Kidney capillary endothelial cell (primary cell): ENCODE measurements at regions not wholly inside any gene's neighbourhood (a gene's known extent, or its start where the extent isn't known, plus 50 kb on each side); places are given as distances from the start of the nearest gene placed in this dataset.
A peak's percentile ranks its signal among the peaks of the same experiment; 100 is the strongest.

Source experiments
- DNase-seq: peaks from one replicate; pipeline ENCODE4 v3.0.0-alpha.2; 2018; ENCODE audit warnings: low spot score

GRCh38 chr13:93140912-93141311 lies 85.7 kb upstream of the GPC6 start:
- DNase-seq, result no peak

GRCh38 chr13:93144031-93144430 lies 82.6 kb upstream of the GPC6 start:
- no peak for DNase-seq

GRCh38 chr13:93145199-93145598 lies 81.4 kb upstream of the GPC6 start:
- DNase-seq, result no peak

GRCh38 chr13:93146584-93147297 lies 79.9 kb upstream of the GPC6 start:
- no peak for DNase-seq

- no peak for DNase-seq
These were observed 79.3 kb upstream of the GPC6 start for GRCh38 chr13:93147298-93147645.

- no peak for DNase-seq
These were observed 78.7 kb upstream of the GPC6 start for GRCh38 chr13:93147946-93148345.

GRCh38 chr13:93151277-93151676 lies 75.3 kb upstream of the GPC6 start:
- no peak for DNase-seq

GRCh38 chr13:93158565-93158964 lies 68.0 kb upstream of the GPC6 start:
- no peak for DNase-seq

GRCh38 chr13:93169980-93170379 lies 56.6 kb upstream of the GPC6 start:
- DNase-seq, result peak; percentile 37

- DNase-seq, result no peak
These were observed 54.5 kb upstream of the GPC6 start for GRCh38 chr13:93172109-93172508.

GRCh38 chr13:93173654-93174053 lies 53.0 kb upstream of the GPC6 start:
- DNase-seq, result no peak

- no peak for DNase-seq
These were observed 52.3 kb upstream of the GPC6 start for GRCh38 chr13:93174260-93174659.
